ENCODE measurements at regions not wholly inside any gene's neighbourhood (a gene's known extent, or its start where the extent isn't known, plus 50 kb on each side); places are given as distances from the start of the nearest gene placed in this dataset.
"Not testable (repeated sequence)": the region's sequence is repeated elsewhere in the genome, so short reads cannot be mapped to it uniquely, and the experiment has no call there.

DNA sequence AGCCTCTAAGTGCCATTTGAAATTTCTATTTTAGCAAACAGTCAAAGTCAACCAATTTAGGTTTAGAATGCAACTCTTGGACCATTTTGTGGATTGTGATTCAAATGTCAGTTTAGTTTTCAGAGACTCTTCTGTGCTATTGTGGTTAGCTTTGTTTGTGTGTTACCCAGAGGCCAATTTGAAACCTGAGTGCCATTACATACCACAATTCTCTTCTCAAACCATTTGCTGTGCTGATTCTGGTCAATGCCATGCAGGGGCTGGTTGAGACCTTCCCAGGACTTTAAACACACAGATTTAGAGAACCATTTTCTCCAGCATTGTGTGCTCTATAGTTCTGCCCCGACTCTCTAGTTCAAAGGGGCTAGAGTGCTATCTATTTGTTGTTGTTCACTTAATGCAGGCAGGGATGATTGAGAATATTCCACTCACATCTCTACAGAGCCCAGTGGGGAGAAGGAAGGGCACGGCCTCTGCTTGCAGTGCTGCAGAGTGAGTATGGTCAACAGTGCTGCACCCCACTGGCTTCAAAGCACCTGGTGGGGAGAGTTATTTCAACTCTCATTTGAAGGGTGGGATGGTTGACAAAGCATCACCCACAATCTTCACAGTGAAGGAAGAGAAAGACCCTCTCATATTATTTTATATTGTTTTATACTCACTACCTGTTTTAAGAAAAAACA lies 738.2 kb downstream of the COL12A1 start:
- no peak for DNase-seq

DNA sequence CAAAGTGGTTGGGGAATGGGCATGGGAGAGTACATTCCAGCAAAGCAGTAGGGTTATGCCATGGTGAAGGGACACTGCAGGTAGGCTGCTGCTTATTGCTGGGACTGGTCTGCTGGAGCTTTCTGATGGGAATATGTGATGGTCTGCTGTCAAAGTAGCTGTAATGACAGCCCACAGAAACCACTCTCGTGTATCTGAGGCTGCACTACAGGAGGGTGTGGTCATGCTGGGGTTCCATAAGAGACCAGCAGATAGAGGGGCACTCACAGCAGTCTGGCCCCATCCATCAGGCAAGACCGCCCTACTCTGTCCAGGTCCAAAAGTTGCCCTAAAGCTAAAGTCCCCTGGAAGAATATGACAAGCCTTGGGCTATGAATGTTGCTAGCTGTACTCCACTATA lies 739.3 kb downstream of the COL12A1 start:
- DNase-seq = no peak

DNA sequence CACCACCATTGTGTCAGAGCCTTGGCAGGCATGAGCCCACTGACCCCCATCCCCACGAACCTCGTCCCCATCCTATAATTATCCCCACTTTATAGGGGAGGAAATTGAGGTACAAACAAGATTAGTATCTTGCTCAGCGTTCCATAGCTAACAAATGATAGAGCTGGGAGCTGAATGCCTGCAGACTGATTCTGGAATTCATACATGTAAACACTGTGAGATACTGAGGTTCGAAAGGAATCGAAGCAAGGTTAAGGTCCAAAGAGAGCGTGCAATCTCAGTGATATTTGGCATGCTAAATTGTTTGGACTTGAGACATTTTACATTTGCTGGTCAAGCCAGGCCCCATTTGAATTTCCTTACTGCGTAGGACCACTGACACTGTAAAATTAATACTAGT lies 746.6 kb downstream of the COL12A1 start:
- no peak for DNase-seq

DNA sequence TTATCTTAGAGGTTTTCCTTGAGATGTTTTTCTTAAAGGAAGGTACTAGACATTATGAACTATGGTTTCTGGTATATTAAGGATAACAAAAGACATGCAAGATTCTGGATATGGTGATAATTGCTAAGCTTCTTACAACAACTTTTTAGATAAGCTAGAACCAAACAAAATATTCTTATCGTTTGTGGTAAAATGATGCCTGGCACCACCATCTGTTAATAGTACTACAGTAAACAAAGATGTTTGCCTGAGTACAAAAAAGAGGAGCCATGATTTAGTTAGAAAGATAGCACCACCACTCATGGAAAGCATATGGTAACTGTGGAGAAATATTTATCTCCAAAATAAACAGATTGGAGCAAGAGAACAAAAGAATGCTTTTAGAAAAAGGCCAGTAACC lies 747.3 kb downstream of the COL12A1 start:
- DNase-seq = no peak

DNA sequence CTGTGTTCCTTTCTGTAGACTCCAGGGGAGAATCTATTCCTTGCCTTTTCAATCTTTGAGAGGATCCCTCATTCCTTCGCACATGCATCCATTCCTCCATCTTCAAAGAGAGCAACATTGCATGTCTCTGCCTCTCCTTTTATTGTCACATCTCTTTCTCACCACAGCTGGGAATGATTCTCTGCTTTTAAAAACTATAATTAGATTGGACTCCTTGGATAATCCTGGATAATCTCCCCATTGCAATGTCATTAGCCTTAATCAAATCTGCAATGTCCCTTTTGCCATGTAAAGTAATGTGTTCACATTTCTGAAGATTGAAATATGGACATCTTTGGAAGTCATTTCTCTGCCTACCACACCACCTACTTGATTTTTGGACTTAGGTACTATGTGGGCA lies 750.1 kb downstream of the COL12A1 start:
- no peak for DNase-seq

DNA sequence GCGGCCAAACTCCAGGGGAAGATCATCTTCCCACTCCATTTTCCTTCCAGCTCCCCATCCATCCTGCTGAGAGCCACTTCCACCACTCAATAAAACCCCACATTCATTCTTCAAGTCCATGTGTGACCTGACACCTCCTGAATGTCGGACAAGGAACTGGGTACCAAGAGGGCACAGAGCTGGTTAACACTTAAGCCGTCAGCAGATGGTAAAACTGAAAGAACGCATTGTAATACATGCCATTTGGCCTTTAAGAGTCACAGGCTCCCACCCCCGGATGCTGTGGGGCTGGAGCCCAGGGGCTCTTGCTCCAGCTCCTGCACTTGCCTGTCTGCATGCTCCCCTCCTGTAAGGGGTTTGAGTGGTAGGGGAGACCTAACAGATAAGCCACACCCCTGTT lies 753.9 kb downstream of the COL12A1 start:
- DNase-seq = no peak

DNA sequence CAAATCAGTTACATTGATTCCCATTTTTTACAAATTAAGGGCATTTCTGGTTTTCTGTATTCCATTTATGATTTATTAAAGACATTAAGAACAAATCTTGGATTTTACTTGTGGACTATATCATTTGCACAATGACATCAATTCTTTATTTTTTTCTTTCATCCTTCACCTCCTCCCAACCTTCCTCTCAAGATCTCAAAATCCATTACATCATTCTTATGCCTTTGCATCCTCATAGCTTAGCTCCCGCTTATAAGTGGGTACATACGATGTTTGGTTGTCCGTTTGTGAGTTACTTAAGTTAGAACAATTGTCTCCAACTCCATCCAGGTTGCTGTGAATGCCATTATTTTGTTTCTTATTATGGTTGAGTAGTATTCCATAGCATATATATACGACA lies 752.8 kb downstream of the CD109 start:
- DNase-seq = no peak

DNA sequence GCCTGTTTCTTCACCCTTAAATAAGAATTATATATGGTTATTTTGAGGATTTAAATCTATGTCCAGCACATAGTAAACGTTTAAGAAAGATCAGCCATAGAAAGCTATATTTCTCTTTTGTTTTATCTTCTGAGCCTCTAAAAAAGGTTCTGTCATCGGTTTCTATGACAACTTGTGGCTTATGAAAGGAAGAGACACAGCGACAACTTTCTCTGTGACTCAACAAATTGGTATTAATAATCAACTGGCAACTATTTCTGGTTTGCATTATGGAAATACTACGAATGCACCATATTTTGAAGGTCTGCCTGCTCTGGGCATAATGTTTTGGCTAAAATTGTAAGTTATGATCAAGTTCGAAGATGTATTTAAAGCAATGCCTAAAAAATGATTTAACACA lies 751.0 kb downstream of the CD109 start:
- DNase-seq = no peak

DNA sequence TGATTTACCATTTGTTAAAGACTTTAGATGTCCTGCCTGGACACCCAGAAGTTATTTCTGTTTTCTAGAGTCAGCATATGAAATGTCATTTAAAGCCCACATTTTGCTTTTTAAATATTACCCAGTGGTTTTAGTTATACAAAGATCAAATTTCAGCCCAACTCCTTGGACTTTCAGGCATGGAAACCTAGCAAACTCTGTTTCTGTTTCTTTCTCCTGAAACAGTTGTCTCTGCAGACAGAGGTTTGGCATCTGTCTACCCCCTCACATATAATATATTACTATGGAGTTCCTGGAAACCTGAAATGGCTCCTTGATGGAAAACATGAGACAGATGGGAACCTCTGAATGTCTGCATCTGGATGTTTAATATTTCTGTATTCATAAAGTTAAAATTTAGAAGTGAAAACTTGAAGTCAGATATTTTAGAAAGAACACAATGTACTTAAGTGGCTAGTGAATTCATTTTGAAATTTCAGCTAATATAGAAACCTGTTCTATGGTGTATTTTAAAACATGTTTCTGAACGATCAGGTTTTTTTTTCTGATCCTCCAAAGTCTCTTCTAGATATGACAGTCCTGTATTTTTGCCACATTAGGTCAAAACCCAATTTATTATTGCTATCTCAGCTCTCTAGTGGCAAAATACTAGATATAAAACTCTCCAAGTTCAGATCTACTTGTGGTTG lies 743.3 kb downstream of the CD109 start:
- DNase-seq = no peak

DNA sequence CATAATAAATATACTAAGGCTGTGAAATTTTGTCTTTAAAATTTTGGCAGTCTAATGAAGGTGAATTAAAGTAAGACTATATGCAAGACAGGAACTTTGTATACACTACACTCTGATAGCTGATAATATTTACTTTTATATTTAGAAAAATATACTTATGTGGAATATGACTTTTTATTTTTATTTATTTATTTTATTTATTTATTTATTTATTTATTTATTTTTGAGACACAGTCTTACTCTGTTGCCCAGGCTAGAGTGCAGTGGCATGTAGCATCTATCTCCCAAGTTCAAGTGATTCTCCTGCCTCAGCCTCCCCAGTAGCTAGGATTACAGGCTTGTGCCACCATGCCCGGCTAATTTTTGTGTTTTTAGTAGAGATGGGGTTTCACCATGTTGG lies 742.4 kb downstream of the CD109 start:
- DNase-seq = not testable (repeated sequence)

DNA sequence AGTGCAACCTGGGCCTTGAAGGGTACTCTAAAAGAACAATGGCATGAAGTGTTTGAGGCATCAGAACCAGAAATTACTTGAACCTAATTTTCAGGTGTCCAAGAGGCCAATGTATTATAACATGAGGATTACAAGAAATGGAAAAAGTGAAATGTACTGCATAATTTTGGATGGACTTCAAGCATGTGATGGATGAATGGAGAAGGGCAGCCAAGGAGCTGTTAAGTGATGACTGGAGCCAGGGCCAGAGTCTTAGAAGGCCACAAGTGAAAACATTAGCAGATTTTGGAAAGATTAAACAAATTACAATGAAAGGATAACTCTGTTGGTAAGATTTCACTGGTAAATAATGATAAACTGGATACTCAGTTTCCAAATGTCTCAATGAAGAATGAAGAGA lies 738.2 kb downstream of the CD109 start:
- DNase-seq = no peak

DNA sequence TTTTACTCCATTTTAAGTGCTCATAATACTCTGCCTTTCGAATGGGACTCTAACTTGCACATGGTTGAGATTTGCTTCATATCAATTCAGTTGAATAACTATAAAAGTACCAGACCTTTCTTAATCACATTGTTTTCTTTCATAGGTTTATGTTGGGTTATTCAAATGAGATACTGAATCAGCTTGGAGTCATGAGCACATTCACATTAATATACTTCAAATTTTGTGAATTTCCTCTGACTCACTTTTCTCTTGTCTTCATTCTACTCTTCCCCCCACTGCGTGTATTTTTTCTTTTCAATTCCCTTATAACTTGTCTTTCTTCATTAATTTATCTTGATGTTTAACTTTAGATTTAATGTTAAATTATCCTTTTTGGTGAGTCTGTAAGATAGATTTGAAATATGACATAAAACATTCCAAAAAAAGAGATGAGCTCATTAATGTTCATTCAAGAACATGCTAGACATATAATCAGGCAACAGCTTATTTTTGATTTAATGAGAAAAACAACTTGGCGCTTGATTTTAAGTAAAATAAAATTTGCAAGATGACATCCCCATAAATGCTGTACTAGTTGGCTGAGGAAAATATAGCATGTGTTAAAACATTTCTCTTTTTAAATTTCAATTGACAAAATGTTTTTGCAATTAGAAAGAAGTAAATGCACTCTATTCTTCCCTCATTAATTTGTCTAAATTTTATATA lies 736.0 kb downstream of the CD109 start:
- DNase-seq = no peak

DNA sequence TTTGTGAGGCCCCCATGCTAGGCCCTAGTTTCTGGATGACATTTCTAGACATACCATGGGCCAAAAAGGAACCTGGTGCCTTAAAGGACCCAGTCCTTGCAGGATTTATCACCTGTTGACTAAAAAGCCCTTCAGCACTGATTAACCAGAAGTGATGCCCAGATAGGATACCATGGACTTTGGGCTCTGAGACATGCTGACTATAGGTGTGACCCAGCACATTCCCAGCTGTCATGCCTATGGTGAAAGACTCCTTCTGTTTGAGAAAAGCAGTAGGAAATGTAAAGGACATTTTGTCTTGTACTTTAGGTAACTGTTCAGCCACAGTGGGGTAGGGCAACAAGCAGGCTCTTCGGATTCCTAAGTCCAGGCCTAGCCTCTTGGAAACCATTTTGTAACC lies 724.2 kb downstream of the CD109 start:
- DNase-seq = no peak

DNA sequence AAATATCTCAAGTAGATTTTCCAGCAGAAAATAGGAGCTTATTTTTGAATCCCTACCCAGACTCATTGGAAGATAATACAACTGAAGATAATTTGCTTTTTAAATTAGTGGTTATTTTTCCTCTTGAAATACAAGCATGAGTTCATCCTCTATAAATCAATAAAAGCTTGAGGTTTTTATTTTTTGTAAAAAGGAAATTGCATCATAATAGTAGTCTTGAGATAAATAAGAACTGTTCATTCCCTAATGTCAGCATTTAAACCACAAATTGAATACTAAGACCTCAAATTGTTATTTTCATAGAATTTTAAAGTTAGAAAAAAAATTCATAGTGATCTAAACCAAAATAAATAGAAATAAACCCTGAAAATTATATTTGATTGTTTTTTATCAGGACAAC lies 719.1 kb downstream of the CD109 start:
- no peak for DNase-seq

DNA sequence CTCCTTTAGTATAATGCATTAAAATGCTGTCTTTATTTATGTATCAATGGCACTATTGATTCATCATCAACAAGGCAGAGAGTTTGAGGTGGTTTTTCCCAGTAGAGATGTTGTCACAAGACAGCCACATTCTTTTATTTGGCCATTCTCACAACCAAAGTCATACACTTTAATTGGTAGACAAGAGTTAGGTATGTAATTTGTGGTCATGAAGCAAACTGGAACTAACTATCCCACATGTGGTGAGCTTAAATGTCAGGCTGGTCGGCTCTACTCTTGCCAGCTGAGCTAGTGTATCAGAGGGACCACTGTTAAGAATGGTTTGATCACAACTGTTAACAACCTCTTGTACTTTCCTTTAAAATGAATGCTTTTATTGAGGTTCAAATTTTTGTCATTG lies 714.6 kb downstream of the CD109 start:
- no peak for DNase-seq

DNA sequence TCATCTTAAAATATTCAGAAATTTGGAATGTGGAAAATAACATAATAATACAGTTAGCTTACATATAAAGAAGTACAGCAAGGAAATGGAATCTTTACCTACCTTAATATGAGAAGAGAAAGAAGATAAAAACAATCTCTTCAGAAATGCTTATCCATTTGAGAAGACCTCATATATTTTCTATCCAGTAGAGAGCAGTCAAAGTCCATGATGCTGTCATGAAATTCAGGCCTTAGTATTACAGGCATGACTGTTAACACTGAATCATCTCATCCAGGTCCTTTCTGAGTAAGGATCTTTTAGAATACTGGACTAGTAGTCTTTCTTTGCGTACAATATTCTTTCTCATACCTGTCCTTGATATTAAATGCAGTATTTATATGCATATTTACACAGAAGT lies 713.4 kb downstream of the CD109 start:
- no peak for DNase-seq

DNA sequence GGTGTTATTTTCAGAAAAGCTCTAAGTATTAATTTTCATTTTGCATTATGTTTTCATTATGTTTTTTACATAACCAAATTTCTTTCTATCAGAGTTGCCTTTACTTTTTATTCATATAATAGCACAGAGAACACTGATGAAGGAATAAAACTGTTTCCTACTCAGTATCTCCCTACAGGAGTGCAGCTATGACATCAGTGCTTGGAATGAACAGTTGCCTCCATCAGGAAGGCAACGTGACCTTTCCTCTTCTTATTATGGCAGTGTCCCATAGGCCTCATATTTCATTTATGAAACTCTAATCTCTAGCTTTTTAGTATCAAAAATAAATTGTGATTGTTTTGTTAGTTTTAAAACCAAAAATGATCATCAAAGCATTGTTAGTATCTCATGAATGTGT lies 712.8 kb downstream of the CD109 start:
- no peak for DNase-seq

DNA sequence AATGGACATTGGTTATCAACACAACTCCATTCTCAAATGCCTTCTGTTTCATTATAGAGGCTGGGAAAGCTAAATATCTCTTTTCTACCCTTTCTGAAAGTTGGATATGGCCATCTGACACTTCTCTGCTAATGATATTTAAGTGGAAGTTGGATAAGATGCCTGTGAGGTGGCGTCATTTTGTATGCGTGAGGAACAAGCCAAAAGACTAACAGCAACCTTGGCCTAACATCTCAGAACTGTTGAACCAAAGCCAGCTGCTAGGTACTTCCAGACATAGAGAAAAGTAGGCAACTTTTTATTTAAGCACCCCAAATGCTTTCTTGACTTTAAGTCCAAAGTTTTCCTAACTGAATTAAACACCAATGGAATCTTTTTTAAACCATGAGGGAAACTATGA lies 708.4 kb downstream of the CD109 start:
- no peak for DNase-seq

DNA sequence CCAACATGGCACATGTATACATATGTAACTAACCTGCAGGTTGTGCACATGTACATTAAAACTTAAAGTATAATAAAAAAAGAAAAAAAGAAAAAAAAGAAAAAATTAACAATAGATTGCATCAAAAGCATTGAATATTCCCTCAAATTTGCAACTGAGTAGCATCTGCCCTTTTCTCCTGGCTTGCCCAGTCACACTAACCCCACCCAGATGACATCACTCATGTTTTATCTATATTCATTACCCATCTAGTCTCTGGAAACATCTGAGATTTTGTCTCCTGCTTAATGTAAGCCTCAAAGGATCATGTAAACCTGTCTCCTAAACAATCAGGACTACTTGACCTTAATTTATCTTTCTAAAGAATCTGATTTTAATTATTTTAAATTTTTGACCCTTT lies 706.8 kb downstream of the CD109 start:
- no peak for DNase-seq

DNA sequence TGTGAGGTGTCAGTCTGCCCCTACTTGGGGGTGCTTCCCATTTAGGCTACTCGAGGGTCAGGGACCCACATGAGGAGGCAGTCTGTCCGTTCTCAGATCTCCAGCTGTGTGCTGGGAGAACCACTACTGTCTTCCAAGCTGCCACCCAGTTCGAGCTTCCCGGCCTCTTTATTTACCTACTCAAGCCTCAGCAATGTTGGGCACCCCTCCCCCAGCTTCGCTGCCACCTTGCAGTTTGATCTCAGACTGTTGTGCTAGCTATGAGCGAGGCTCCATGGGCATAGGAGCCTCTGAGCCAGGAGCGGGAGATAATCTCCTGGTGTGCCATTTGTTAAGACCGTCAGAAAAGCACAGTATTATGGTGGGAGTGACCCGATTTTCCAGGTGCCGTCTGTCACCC lies 682.4 kb downstream of the CD109 start:
- DNase-seq = not testable (repeated sequence)

DNA sequence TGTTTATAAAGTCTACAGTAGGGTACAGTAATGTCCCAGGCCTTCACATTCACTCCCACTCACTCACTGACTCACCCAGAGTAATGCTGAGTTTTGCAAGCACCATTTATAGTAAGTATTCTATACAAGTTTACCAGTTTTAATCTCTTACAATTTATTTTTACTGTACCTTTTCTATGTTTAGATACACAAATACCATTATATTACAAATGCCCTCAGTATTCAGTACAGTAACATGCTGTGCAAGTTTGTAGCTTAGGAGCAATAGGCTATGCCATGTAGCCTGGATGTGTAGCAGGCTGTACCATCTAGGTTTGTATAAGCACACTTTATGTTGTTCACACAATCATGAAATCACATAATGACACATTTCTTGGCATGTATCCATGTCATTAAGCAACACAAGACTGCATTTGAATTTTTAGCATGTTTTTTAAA lies 673.6 kb downstream of the CD109 start:
- no peak for DNase-seq

DNA sequence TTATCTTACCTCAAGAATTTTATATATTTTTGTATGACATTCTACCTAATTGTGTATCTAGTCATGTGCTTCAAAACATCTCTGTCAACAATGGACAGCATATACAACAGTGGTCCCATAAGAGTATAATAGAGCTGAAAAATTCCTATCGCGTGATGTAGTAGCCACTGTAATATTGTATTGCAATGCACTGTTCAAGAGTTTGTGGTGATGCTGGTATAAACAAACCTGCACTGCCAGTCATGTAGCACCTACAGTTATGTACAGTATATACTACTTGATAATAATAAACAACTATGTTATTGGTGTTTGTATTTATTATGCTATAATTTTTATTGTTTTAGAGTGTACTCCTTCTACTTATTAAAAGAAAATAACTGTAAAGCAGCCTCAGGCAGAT lies 672.7 kb downstream of the CD109 start:
- DNase-seq = no peak

DNA sequence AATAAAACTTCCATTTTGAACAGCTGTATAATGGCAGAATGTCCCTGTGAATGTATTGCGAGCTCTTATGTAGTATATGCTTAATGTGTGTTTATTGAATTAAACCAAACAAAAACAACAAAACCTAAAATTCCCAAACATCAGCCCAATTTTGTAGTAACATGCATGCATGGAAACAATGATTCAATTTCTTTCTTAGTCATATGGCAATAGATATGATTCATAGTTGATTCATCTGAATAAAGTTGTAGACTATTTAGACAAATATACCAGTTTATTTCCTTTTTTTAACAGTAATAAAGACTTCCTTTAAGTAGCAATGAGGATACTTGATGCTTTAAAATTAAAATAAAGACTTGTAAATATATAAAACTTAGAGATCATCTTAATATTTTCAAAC lies 670.6 kb downstream of the CD109 start:
- no peak for DNase-seq

DNA sequence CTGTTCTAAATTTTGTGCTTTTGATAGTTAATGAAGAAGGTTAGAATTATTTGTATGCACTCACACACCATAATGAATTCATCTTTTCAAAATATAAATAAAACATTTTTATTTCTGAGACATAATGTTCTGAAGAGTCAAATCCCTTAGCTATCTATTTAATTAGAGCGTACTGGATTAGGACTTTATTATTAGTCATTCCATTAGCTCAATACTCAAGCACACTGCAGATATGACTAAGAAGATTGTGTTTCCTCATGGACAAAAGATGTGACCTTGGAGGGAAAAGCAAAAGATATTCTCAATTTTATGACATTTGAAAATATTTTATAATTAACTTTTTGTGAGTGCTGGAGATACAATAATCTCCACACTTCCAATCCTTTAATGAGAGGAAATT lies 666.4 kb downstream of the CD109 start:
- DNase-seq = no peak
